Omental fat pad (tissue), 3 donors: ENCODE measurements at regions not wholly inside any gene's neighbourhood (a gene's known extent, or its start where the extent isn't known, plus 50 kb on each side); places are given as distances from the start of the nearest gene placed in this dataset.

Experiments
- ATAC-seq: fragments of 150-250 bp; one replicate; pipeline ENCODE4 v1.9.1; 2016; ENCODE audit warnings: mild to moderate bottlenecking, moderate library complexity; ENCODE audit not compliant: low FRiP score
- DNase-seq: peaks from one replicate; pipeline ENCODE4 v3.0.0-alpha.2; 2019; ENCODE audit warnings: low spot score
- TF ChIP-seq, protein P1 (sequence below), 3 donors: fragments of 450-650 bp; IDR thresholded peaks; one replicate each; pipeline ENCODE4 v1.5.1; 2016 to 2017; ENCODE audit warnings: antibody characterized with exemption in 3 of 3, mild to moderate bottlenecking in 3 of 3, moderate library complexity in 2 of 3

DNA sequence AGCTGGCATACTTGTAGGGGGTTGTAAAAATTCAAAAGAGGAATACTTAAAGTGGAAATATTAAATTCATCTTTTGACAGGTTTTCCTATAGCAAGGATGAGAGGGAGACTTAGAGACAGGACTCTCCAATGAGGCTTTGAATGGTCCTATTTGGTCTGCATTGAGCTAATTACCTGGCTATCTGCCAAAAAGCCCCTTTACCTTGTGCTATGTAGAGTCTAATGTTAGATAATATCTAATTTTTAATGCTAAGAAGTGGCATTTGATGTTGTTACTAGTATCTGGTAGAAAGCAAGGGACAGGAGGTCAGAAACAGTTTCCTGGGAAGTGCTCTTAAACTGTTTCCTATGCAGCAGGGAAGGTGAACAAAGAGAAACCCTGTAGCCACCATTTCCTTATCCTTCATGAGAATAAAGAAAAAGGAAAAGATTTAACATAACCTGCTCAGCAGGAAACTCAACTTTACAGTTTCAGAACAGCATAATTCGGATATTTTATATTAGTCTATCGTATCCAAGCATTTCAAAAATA lies 550.0 kb downstream of the SOX5 start:
- TF ChIP-seq, protein P1, sequence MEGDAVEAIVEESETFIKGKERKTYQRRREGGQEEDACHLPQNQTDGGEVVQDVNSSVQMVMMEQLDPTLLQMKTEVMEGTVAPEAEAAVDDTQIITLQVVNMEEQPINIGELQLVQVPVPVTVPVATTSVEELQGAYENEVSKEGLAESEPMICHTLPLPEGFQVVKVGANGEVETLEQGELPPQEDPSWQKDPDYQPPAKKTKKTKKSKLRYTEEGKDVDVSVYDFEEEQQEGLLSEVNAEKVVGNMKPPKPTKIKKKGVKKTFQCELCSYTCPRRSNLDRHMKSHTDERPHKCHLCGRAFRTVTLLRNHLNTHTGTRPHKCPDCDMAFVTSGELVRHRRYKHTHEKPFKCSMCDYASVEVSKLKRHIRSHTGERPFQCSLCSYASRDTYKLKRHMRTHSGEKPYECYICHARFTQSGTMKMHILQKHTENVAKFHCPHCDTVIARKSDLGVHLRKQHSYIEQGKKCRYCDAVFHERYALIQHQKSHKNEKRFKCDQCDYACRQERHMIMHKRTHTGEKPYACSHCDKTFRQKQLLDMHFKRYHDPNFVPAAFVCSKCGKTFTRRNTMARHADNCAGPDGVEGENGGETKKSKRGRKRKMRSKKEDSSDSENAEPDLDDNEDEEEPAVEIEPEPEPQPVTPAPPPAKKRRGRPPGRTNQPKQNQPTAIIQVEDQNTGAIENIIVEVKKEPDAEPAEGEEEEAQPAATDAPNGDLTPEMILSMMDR (IDR thresholded peaks at IDR 0.05) = no peak
- no peak for ATAC-seq
- no peak for DNase-seq

DNA sequence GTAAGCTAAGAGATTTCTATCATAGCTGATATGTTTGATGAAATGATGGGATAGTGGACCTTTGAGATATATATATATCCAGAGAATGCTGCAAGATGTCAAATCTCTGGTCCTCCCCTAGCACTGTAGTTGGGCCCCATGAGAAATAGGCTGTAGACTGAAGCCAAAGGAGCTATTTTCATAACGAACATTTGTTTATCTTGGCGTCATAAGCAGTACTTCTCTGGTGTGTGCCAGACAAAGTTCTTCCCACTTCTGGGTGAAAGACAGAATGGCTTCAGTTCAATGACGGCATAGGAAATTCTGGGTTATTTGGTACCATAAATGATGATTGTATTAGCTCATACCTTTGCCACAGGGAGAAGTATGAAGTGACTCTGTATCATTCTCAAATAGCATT lies 534.3 kb downstream of the SOX5 start:
- ATAC-seq = no peak
- TF ChIP-seq, protein P1 (IDR thresholded peaks at IDR 0.05) = no peak
- no peak for DNase-seq

DNA sequence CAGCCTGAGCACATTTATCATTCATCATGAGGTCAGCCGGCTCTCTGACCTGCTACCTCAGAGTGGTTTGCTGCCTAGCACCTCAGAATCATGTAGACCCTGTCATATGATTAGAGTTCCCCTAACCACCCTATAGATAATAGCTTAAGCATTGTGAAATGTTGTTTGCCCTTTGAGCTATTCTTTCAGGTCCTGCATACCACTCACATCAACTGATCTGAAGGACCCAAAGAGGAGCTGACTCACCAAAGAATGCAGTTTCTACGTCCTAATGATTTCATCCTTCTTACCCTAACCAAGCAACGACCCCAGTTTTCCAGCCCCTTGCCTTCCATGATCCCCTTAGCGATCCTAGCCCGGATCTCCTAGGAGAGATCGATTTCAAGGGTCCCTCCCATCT lies 527.9 kb downstream of the SOX5 start:
- DNase-seq (no peak), ATAC-seq (no peak)
- TF ChIP-seq, protein P1 (IDR thresholded peaks at IDR 0.05) = no peak

DNA sequence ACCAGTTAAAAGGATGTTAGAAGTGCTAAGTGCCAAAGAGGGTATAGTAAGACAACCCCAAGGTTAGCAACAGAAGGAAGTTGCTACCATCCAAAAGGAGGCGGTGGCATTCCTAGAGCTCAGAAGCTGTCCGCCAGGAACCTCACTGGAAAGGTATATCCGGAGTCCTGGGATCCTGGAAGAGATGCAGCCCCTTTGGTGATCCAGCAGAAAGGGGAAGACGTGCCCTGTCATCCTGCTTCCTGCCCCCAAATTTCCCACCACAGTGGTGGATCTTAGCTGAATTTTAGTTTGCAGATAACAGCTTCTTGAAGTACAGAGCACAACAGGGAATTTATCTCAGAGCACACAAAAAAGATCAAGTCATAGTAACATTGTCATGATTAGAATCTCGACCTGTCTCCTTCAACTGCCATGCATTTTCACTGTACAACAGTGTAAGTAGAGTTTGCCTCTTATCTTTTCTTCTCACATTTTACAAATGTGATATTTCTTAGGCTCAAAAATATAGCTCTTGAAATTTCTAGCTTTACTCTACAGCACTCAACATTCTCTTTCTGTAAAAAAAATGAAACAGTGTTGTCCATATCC lies 526.3 kb downstream of the SOX5 start:
- TF ChIP-seq, protein P1 (IDR thresholded peaks at IDR 0.05) = no peak
- no peak for DNase-seq

DNA sequence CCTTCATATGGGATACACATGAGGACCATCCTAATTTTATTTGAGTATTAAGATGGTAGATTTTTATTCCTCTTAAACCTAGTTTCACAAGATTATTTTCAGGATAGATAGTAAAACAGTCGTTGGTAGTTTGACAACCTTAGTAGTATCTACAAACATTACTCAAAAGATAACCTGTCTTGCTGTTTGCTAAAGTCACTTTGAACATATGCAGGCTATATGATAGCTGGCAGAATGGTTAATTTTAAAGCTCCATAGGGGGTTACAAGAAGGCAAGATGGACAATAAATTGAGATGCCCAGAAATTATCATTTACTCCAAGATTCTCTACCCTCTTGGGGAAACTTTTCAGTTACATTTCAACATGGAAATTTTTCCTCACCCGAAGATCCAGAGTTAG lies 525.7 kb downstream of the SOX5 start:
- no peak for ATAC-seq
- DNase-seq = no peak
- TF ChIP-seq, protein P1 (IDR thresholded peaks at IDR 0.05) = no peak

More for the DNA sequence above, 526.3 kb downstream of the SOX5 start:
- ATAC-seq = no peak

DNA sequence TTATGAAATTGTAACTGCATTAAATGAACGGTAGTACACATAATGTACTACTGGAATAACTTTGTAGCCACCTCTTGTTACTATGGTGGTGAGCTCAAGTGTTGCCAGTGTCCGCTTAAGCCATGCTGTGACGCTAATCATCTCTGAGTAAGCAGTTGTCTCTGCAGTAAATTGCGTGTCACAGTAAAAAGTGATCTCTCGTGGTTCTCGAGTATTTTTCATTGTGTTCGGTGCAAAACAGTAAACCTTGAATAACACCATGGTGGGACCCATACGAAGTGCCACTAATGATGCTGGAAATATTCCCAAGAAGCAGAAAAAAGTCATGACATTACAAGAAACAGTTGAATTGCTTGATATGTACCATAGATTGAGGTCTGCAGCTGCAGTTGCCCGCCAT lies 524.8 kb downstream of the SOX5 start:
- DNase-seq (no peak), ATAC-seq (no peak)
- TF ChIP-seq, protein P1 (IDR thresholded peaks at IDR 0.05) = no peak

DNA sequence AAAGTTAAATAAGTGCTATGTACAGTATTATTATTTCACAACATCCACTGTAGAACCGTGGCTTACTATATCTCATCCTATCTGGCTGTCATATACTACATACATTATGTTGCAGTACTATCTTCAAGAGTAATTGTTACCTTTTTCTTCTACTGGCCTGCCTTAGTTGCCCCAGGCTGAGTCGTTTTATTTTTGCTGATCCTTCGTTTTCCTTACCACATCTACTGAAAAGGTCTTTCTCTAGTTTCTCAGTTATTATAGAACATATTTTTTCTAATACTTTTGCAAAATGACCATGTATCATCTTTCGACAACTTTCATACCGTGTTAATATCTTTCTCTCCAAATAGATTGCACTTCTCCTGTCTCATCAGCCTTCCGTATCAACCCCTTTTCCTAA lies 523.1 kb downstream of the SOX5 start:
- no peak for ATAC-seq
- TF ChIP-seq, protein P1 (IDR thresholded peaks at IDR 0.05) = no peak
- no peak for DNase-seq
